Activated CD8-positive, alpha-beta T cell treated with anti-CD3 and anti-CD28 coated beads for 36 hours (primary cell): ENCODE measurements at regions not wholly inside any gene's neighbourhood (a gene's known extent, or its start where the extent isn't known, plus 50 kb on each side); places are given as distances from the start of the nearest gene placed in this dataset.

Source experiments
- ATAC-seq: fragments of 200-7000 bp; cut with Tn5 transposase; one replicate; pipeline ENCODE4 v1.10.0; 2021; ENCODE audit warnings: mild to moderate bottlenecking, moderate library complexity
- CTCF ChIA-PET: fragments of 350-600 bp; sonication (Branson Sonifier 250); formaldehyde crosslinking; loops from one replicate; lab custom pipeline; 2021; ENCODE audit warnings: antibody characterized with exemption; lab: Charles Lee
- POLR2A ChIA-PET: fragments of 350-600 bp; sonication (Branson Sonifier 250); formaldehyde crosslinking; loops from one replicate; lab custom pipeline; 2021; ENCODE audit warnings: antibody characterized with exemption; lab: Charles Lee
- DNase-seq: peaks from one replicate; pipeline ENCODE4 v3.0.0-alpha.2; 2020
- H3K27ac Mint-ChIP-seq: one replicate; pipeline ENCODE4 v1.8.0; 2021; ENCODE audit warnings: mild to moderate bottlenecking, mixed read lengths
- H3K27me3 Mint-ChIP-seq: one replicate; pipeline ENCODE4 v1.8.0; 2021; ENCODE audit warnings: mixed read lengths
- H3K36me3 Mint-ChIP-seq: one replicate; pipeline ENCODE4 v1.8.0; 2021; ENCODE audit warnings: low read depth, mixed read lengths
- H3K4me1 Mint-ChIP-seq: one replicate; pipeline ENCODE4 v1.8.0; 2021; ENCODE audit warnings: low read depth, mixed read lengths
- H3K4me3 Mint-ChIP-seq: one replicate; pipeline ENCODE4 v1.8.0; 2021; ENCODE audit warnings: mild to moderate bottlenecking, moderate library complexity, mixed read lengths
- H3K9me3 Mint-ChIP-seq: one replicate; pipeline ENCODE4 v1.8.0; 2021; ENCODE audit warnings: mixed read lengths
- intact Hi-C: fragments of 100-400 bp; cut with micrococcal nuclease; formaldehyde crosslinking; loops from one replicate; pipeline ENCODE4 v1.10.0; 2022
- TF ChIP-seq, protein P1 (sequence below): fragments of 200-600 bp; IDR thresholded peaks from one replicate; pipeline ENCODE4 v1.8.0; 2022; ENCODE audit warnings: antibody characterized with exemption, mild to moderate bottlenecking

DNA sequence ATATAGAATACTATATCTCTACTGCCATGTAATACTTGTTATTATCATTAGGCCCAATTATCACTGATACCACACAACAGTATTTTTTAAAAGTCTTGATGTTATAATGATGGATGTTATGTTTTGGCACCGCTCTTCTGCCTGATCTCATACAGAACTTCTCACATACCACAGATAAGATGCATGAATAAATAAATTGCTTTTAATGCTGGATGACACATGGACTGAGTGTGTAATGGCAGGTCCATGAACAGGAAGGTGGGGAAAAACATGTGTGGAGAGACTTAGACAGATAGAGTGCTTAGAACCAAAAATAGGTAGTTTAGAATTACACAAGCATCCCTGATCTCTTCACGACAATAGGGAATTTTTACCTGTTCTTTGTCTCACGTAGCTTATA is 258.4 kb upstream of the MARCKS start:
- POLR2A ChIA-PET, result no interaction called here
- CTCF ChIA-PET, result no interaction called here
- TF ChIP-seq, protein P1, sequence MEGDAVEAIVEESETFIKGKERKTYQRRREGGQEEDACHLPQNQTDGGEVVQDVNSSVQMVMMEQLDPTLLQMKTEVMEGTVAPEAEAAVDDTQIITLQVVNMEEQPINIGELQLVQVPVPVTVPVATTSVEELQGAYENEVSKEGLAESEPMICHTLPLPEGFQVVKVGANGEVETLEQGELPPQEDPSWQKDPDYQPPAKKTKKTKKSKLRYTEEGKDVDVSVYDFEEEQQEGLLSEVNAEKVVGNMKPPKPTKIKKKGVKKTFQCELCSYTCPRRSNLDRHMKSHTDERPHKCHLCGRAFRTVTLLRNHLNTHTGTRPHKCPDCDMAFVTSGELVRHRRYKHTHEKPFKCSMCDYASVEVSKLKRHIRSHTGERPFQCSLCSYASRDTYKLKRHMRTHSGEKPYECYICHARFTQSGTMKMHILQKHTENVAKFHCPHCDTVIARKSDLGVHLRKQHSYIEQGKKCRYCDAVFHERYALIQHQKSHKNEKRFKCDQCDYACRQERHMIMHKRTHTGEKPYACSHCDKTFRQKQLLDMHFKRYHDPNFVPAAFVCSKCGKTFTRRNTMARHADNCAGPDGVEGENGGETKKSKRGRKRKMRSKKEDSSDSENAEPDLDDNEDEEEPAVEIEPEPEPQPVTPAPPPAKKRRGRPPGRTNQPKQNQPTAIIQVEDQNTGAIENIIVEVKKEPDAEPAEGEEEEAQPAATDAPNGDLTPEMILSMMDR, result no peak
- intact Hi-C loops, result no loop called here
- DNase-seq (no peak), ATAC-seq (no peak)
- no peak overlapping the region for H3K27ac Mint-ChIP-seq
- H3K9me3 Mint-ChIP-seq, result no peaks in the 10 kb centered on the region
- H3K4me1 Mint-ChIP-seq, result no peaks in the 10 kb centered on the region
- H3K27me3 Mint-ChIP-seq, result peaks cover 4% of the 10 kb centered on the region
- no peak overlapping the region for H3K4me3 Mint-ChIP-seq
- H3K36me3 Mint-ChIP-seq, result no peaks in the 10 kb centered on the region

DNA sequence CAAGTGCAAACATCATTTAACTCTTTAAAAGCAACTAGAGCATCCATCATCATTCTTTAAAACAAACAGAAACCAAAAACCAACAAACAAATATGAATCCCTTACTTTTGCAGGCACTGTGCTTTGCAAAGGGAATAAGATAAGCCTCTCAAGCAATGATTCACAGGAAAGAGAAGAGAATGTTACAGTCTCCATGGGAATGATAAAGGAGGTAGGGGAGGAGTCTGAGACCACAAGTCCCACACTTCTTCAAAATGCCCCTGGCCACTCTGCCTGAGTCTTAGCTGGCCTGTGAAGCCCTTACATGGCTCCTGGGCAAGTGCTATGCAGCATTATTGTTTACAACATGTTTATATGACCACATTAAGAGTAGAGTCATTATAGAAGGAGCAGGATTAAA is 257.7 kb upstream of the MARCKS start:
- TF ChIP-seq, protein P1, result no peak
- DNase-seq, result no peak
- no peak for ATAC-seq
- no peak overlapping the region for H3K27ac Mint-ChIP-seq
- CTCF ChIA-PET, result no interaction called here
- POLR2A ChIA-PET, result no interaction called here
- intact Hi-C loops, result no loop called here
- no peaks in the 10 kb centered on the region for H3K4me1 Mint-ChIP-seq
- no peaks in the 10 kb centered on the region for H3K36me3 Mint-ChIP-seq
- H3K27me3 Mint-ChIP-seq, result peaks cover 6% of the 10 kb centered on the region
- H3K4me3 Mint-ChIP-seq, result no peak overlapping the region
- no peaks in the 10 kb centered on the region for H3K9me3 Mint-ChIP-seq

DNA sequence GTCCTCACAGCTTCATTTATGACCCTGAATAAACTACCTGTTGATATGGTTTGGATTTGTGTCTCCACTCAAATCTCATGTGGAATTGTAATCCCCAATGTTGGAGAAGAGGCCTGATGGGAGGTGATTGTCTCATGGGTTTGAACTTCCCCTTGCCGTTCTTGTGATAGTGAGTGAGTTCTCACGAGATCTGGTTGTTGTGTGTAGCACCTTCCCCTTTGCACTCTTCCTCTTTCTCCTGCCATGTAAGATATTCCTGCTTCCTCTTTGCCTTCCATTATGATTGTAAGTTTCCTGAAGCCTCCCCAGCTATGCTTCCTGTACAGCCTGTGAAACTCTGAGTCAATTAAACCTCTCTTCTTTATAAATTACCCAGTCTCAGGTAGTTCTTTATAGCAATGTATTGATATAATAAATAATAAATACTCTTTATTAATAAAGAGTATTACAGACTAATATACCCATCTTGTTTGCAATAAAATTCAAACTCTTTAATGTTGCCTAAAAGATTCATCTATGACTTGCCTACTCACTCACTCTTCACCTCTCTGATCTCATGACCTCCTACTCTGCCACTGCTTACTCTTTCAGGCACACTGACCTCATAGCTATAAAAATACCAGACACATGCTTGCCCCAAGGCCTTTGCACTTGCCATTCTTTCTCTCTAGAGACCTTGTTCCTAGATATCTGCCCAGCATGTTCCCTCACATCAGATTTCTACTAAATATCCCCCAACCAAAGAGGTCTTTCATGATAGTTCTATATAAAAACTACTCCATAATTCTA is 256.4 kb upstream of the MARCKS start:
- ATAC-seq (no peak), DNase-seq (no peak)
- no peak overlapping the region for H3K4me3 Mint-ChIP-seq
- H3K36me3 Mint-ChIP-seq, result no peaks in the 10 kb centered on the region
- no peaks in the 10 kb centered on the region for H3K9me3 Mint-ChIP-seq
- CTCF ChIA-PET, result no interaction called here
- peaks cover 8% of the 10 kb centered on the region for H3K27me3 Mint-ChIP-seq
- TF ChIP-seq, protein P1, result no peak
- intact Hi-C loops, result no loop called here
- POLR2A ChIA-PET, result no interaction called here
- H3K4me1 Mint-ChIP-seq, result no peaks in the 10 kb centered on the region
- H3K27ac Mint-ChIP-seq, result no peak overlapping the region

DNA sequence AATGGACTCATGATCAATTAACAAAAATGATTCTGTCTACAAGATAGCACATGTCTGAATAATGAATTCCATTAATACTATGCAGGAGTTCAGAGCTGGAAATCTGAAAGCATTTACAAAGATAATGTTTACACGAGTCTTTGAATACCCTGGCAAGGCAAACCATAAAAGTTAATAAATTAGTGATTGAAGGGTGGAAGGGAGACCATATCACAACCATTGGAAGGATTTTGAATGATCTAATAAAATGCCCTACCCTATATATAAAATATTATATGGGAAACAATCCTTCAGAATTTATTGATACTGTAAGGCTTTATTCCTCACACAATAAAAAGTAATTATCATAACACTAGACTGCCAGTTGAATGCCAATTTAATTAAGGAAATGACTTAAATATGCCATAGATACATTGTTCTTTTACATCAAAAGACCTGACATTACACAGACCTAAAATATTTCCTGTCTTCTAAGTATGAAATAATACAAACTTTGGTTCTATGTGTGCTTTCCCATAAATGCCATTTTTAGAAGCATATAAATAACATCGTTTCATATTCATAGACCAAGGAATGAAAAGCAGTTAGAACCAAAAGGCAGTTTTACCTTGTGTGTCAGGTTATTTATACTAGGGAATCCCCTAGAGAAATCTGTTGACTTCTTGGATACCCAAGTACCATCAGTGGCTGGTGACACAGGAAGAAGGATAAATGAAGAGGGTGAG is 249.2 kb upstream of the MARCKS start:
- Mint-ChIP-seq H3K27ac (no peak overlapping the region), H3K4me3 (no peak overlapping the region), H3K9me3 (peaks cover under 1% of the 10 kb centered on the region), H3K36me3 (no peaks in the 10 kb centered on the region), H3K4me1 (no peaks in the 10 kb centered on the region), H3K27me3 (peaks cover 12% of the 10 kb centered on the region)
- ATAC-seq (no peak), DNase-seq (no peak)
- CTCF ChIA-PET, result interaction anchor here (1.5 kb wide), 1 partner anchor 21 kb away, joined by 4 read pairs; no protein-coding TSS in a partner anchor
- TF ChIP-seq, protein P1, result no peak
- POLR2A ChIA-PET, result no interaction called here
- intact Hi-C loops, result no loop called here

DNA sequence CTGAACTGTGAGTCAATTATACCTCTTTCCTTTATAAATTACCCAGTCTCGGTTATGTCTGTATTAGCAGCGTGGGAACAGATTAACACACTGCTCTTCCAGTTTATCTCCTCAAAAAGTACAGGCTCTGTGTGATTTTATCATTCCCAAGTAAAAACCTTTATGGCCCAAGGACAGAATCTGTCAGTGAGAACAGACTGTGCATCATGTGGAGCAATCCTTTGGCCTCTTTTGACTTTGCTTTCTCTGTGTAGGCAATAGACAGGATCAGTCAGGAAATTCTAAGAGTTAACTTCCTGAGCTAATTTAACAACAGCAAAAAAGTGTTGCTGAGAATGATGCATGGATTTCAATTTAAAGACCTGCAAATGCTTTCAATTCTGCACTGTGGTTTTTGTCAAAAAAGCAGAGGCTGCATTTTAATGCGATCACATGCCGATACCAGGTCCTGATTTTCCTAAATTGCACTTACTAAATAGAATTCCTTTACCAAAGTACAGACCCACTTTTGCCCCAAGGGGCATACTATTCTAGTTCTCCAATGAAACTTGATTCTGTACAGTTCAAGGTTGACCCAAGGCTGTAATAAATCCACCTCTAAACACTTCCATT is 246.7 kb upstream of the MARCKS start:
- intact Hi-C loops, result no loop called here
- POLR2A ChIA-PET, result no interaction called here
- peaks cover 12% of the 10 kb centered on the region for H3K27me3 Mint-ChIP-seq
- peaks cover 3% of the 10 kb centered on the region for H3K9me3 Mint-ChIP-seq
- CTCF ChIA-PET, result no interaction called here
- H3K27ac Mint-ChIP-seq, result no peak overlapping the region
- no peaks in the 10 kb centered on the region for H3K4me1 Mint-ChIP-seq
- H3K4me3 Mint-ChIP-seq, result no peak overlapping the region
- DNase-seq (no peak), ATAC-seq (no peak)
- TF ChIP-seq, protein P1, result no peak
- H3K36me3 Mint-ChIP-seq, result no peaks in the 10 kb centered on the region
